Muscle of leg (tissue), 3 donors: ENCODE measurements at regions not wholly inside any gene's neighbourhood (a gene's known extent, or its start where the extent isn't known, plus 50 kb on each side); places are given as distances from the start of the nearest gene placed in this dataset.
"Not testable (repeated sequence)": the region's sequence is repeated elsewhere in the genome, so short reads cannot be mapped to it uniquely, and the experiment has no call there.

ENCODE experiments used
- DNase-seq: peaks from one replicate; pipeline ENCODE4 v3.0.0; 2013
- H3K27ac ChIP-seq: one replicate; pipeline ENCODE4 v1.5.1; 2013; ENCODE audit warnings: mild to moderate bottlenecking, low read length, control low read depth
- H3K27me3 ChIP-seq: one replicate; pipeline ENCODE4 v1.6.1; 2013; ENCODE audit warnings: low read length; ENCODE audit not compliant: control insufficient read depth, insufficient read depth
- H3K36me3 ChIP-seq: one replicate; pipeline ENCODE4 v1.6.1; 2013; ENCODE audit warnings: low read length; ENCODE audit not compliant: control insufficient read depth, insufficient read depth
- H3K4me1 ChIP-seq: one replicate; pipeline ENCODE4 v1.6.1; 2013; ENCODE audit warnings: low read length; ENCODE audit not compliant: control insufficient read depth, insufficient read depth
- H3K4me3 ChIP-seq: one replicate; pipeline ENCODE4 v1.5.1; 2013; ENCODE audit warnings: low read length, control low read depth
- H3K9me3 ChIP-seq: replicated peaks from 2 replicates; pipeline ENCODE4 v1.6.1; 2013; ENCODE audit warnings: low read depth, low read length; ENCODE audit not compliant: control insufficient read depth
- WGBS: methylation state at CpG from one replicate; pipeline ENCODE4 v1.1.5; 2013; ENCODE audit warnings: missing lambda C conversion rate; ENCODE audit not compliant: insufficient coverage; 5-methylcytosine and 5-hydroxymethylcytosine counted together

- whole genome bisulfite sequencing, result no CpG with 5 or more reads among the region's 2 CpGs
- Histone ChIP-seq H3K9me3 (peaks cover 2% of the 10 kb centered on the region), H3K36me3 (no peaks in the 10 kb centered on the region), H3K4me1 (no peaks in the 10 kb centered on the region), H3K4me3 (no peak overlapping the region), H3K27ac (no peak overlapping the region), H3K27me3 (no peaks in the 10 kb centered on the region)
- DNase-seq, result no peak
Observed at GRCh38 chr10:20659225-20659624, 237.9 kb downstream of the NEBL start.

- peaks cover 2% of the 10 kb centered on the region for H3K9me3 ChIP-seq
- H3K36me3 ChIP-seq, result no peaks in the 10 kb centered on the region
- H3K27ac ChIP-seq, result no peak overlapping the region
- 83% methylated on average over 2 of the region's 4 CpGs for WGBS
- no peak overlapping the region for H3K4me3 ChIP-seq
- no peaks in the 10 kb centered on the region for H3K27me3 ChIP-seq
- no peaks in the 10 kb centered on the region for H3K4me1 ChIP-seq
- no peak for DNase-seq
Observed at GRCh38 chr10:20658158-20658557, 239.0 kb downstream of the NEBL start.

GRCh38 chr10:20656886-20657285, 240.2 kb downstream of the NEBL start:
- WGBS, result 75% methylated on average over 2 of the region's 3 CpGs
- Histone ChIP-seq H3K27me3 (no peaks in the 10 kb centered on the region), H3K9me3 (no peaks in the 10 kb centered on the region), H3K4me3 (no peak overlapping the region), H3K27ac (no peak overlapping the region), H3K4me1 (no peaks in the 10 kb centered on the region), H3K36me3 (no peaks in the 10 kb centered on the region)
- DNase-seq, result no peak

GRCh38 chr10:20652424-20652823, 244.7 kb downstream of the NEBL start:
- not testable (repeated sequence) for H3K9me3 ChIP-seq, H3K4me1 ChIP-seq, H3K4me3 ChIP-seq, DNase-seq, H3K27me3 ChIP-seq, H3K27ac ChIP-seq, H3K36me3 ChIP-seq
- no CpG with 5 or more reads among the region's 5 CpGs for WGBS

GRCh38 chr10:20648263-20648874, 248.7 kb downstream of the NEBL start:
- WGBS, result no CpG with 5 or more reads among the region's 2 CpGs
- no peaks in the 10 kb centered on the region for H3K9me3 ChIP-seq
- no peaks in the 10 kb centered on the region for H3K4me1 ChIP-seq
- DNase-seq, result no peak
- H3K27ac ChIP-seq, result no peak overlapping the region
- no peak overlapping the region for H3K4me3 ChIP-seq
- H3K36me3 ChIP-seq, result no peaks in the 10 kb centered on the region
- H3K27me3 ChIP-seq, result no peaks in the 10 kb centered on the region

GRCh38 chr10:20647756-20648155, 249.4 kb downstream of the NEBL start:
- no peak overlapping the region for H3K27ac ChIP-seq
- H3K36me3 ChIP-seq, result no peaks in the 10 kb centered on the region
- H3K4me3 ChIP-seq, result no peak overlapping the region
- no peaks in the 10 kb centered on the region for H3K9me3 ChIP-seq
- H3K4me1 ChIP-seq, result no peaks in the 10 kb centered on the region
- H3K27me3 ChIP-seq, result no peaks in the 10 kb centered on the region
- DNase-seq, result peak; percentile 39

GRCh38 chr10:20644421-20644820, 252.7 kb downstream of the NEBL start:
- Histone ChIP-seq H3K36me3 (no peaks in the 10 kb centered on the region), H3K27ac (no peak overlapping the region), H3K4me1 (no peaks in the 10 kb centered on the region), H3K4me3 (no peak overlapping the region), H3K9me3 (no peaks in the 10 kb centered on the region), H3K27me3 (no peaks in the 10 kb centered on the region)
- WGBS, result 46% methylated on average over 6 of the region's 8 CpGs
- peak; percentile 41 for DNase-seq

- H3K27me3 ChIP-seq, result no peaks in the 10 kb centered on the region
- no peaks in the 10 kb centered on the region for H3K36me3 ChIP-seq
- H3K4me1 ChIP-seq, result no peaks in the 10 kb centered on the region
- H3K4me3 ChIP-seq, result no peak overlapping the region
- H3K9me3 ChIP-seq, result no peaks in the 10 kb centered on the region
- H3K27ac ChIP-seq, result no peak overlapping the region
- no CpG with 5 or more reads among the region's 4 CpGs for WGBS
- DNase-seq, result no peak
Observed at GRCh38 chr10:20641605-20642004, 255.5 kb downstream of the NEBL start.

GRCh38 chr10:20635570-20635969, 261.5 kb downstream of the NEBL start:
- Histone ChIP-seq H3K4me3 (no peak overlapping the region), H3K27me3 (no peaks in the 10 kb centered on the region), H3K9me3 (no peaks in the 10 kb centered on the region), H3K27ac (no peak overlapping the region), H3K4me1 (no peaks in the 10 kb centered on the region), H3K36me3 (no peaks in the 10 kb centered on the region)
- DNase-seq, result no peak

GRCh38 chr10:20634839-20635238, 262.3 kb downstream of the NEBL start:
- Histone ChIP-seq H3K27me3 (no peaks in the 10 kb centered on the region), H3K27ac (no peak overlapping the region), H3K4me1 (no peaks in the 10 kb centered on the region), H3K4me3 (no peak overlapping the region), H3K9me3 (no peaks in the 10 kb centered on the region), H3K36me3 (no peaks in the 10 kb centered on the region)
- WGBS, result 39% methylated on average over 3 of the region's 4 CpGs
- DNase-seq, result no peak

- WGBS, result no CpG with 5 or more reads among the region's 4 CpGs
Observed at GRCh38 chr10:20633714-20634113, 263.4 kb downstream of the NEBL start.

More at GRCh38 chr10:20633714-20634113, 263.4 kb downstream of the NEBL start:
- no peaks in the 10 kb centered on the region for H3K9me3 ChIP-seq
- H3K27me3 ChIP-seq, result no peaks in the 10 kb centered on the region
- no peaks in the 10 kb centered on the region for H3K4me1 ChIP-seq
- no peaks in the 10 kb centered on the region for H3K36me3 ChIP-seq
- no peak overlapping the region for H3K4me3 ChIP-seq
- DNase-seq, result peak; percentile 46
- no peak overlapping the region for H3K27ac ChIP-seq
